Superior temporal gyrus (tissue), 1 donor: ENCODE measurements at regions not wholly inside any gene's neighbourhood (a gene's known extent, or its start where the extent isn't known, plus 50 kb on each side); places are given as distances from the start of the nearest gene placed in this dataset.

Source experiments
- DNase-seq: peaks from one replicate; pipeline ENCODE4 v3.0.0-alpha.2; 2016; ENCODE audit errors: extremely low spot score

DNA sequence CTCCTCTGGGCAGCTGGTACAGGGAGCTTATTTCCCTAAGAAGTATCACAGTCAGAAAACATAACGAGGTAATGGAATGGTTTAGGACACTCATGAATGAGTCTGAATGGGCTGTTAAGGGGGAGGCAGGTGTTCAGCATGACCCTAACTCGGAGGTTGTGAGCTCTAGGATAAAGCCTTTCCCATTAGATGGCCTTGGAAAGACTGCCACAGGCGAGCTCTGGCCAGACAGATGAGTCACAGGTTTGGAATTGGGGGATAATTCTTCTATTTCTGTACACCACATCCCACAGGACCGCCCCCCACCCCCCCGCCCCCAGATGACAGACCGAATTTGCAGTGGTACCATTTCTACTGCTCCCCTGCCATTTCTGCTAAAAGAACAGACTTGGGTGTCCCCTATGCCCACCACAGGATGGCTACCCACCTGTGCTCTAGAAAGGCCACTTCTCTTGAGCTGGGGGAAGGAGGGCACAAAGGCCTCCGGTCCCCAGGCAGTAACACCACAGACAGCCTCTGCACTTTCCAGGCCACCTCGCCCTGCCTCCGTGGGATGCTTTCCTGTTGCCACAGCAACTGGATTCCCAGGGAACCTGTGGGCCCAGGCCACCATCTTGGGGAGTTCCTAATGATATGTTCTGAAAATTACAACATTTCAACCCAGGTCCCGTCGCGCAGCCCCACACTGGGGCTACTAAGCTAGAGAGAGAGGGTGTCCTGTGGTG lies 76.7 kb downstream of the TRIM29 start:
- no peak for DNase-seq

GRCh38 chr11:120060512-120060911 lies 77.4 kb downstream of the TRIM29 start:
- no peak for DNase-seq

GRCh38 chr11:120058931-120059330 lies 79.0 kb downstream of the TRIM29 start:
- DNase-seq, result no peak

- DNase-seq, result no peak
Measured at GRCh38 chr11:120057595-120058581, 80.0 kb downstream of the TRIM29 start.

GRCh38 chr11:120057028-120057330 lies 80.9 kb downstream of the TRIM29 start:
- DNase-seq, result no peak

DNA sequence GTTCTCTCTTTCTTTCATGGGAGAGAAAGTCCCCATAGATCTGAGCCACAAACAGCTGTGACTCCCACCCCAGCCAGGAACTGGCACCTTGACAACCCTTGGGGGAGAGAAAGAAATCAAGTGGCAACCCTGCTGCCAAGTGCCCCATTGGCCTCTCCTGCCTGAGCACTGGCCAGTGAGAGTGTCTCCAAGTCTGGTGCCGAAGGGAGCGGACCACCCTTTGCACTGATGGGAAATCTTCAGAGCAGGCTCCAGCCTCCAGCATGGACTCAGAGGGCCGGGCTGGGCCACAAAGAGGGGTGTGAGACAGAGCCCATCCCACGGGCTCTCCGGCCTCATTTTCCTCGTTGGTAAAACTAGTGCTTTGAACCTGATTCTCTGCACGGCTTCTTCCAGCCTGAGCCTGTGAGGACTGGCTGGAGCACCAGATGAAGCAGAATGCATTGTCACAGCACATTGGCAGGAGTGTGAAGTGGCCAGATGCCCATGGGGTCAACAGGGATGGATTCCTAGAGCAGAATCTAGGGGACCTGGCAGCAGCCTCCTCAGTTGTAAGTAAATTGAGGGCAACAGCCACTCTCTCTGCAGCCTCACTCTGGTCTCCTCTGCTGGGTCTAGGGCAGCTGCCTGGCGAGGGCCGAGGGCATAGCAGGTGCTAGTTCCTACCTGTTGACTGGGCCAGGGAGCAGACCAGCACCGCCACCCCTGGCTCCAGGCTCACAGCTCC lies 81.4 kb downstream of the TRIM29 start:
- no peak for DNase-seq

DNA sequence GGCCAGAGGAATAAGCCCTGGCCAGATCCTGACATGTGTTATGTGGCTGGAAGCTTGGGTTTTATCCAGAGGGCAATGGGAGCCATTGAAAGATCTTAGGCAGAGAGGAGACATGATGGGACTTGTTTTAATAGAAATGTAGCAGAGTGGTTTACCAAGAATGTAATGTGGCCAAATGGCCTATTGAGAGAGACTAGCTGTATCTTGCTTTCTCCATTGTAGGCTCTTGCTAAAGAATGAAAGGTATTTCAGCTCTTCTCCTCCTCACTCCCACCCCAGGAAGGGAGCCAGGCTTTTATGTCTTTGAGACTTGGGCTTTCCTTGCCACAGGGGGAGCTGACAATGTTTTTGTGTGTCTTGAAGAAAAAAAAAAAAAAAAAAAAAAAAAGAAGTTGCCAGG lies 82.3 kb downstream of the TRIM29 start:
- no peak for DNase-seq

DNA sequence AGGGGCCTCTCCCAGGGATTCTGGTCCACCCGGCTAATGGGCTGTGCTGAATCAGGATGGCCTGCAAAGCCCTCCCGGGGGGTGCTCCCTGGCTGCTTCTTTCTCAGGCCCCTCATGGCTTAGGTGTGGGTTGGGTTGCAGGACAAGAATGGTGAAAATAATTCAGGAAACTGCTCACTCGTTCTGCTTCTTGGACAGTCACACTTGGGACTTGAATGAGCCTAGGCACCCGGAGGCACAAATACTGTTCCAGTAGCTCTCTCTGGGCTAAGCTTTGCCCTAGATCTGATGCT lies 83.2 kb downstream of the TRIM29 start:
- no peak for DNase-seq

GRCh38 chr11:120054016-120054752 lies 83.7 kb downstream of the TRIM29 start:
- no peak for DNase-seq

DNA sequence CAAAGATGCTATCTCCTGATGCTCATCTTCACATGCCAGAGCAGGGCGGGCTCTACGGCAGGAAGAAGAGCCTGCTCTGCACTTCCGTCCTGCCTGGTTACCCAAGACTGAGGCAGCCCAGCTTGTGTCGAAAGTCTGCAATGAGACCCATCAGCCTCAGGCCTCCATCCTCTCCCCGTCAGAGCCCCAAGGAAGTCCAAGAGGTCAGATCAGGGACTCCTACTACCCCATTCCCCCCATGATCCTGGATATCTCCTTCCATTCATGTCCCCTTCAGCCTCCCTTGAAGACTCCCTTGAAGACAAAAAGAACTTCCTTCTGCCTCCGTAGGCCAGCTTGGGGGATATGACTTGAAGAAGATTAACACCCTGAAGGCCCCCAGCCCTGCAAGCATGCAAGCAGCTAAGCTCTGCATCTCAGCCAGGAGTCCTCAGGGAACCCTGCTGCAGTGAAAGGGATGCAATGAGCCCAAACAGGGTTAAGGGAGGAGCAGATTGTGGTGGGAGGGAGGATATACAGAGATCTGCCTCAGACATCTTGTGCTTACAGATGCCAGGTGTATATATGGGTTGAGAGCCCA lies 85.6 kb downstream of the TRIM29 start:
- DNase-seq, result no peak

DNA sequence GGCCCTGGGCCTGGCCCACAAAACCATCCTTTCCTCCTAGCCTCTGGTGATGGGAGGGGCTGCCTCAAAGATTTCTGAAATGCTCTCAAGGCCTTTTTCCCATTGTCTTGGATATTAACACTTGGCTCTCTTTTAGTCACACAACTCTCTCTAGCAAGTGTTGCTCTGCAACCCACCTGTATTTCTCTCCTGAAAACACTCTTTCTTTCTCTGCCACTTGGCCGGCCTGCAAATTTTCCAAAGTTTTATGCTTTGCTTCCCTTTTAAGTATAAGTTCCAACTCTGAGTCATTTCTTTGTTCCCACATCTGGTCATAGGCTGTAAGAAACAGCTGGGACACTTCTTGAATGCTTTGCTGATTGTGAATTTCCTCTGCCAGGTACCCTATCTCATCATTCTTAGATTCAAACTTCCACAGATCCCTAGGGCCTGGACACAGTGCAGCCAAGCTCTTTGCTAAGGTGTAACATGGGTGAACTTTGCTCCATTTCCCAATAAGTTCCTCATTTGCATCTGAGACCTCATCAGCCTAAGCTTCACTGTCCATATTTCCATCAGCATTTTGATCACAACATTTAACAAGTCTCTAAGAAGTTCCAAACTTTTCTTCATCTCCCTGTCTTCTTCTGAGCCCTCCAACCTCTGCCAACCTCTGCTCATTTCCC lies 93.8 kb downstream of the TRIM29 start:
- DNase-seq, result no peak

GRCh38 chr11:120043328-120043945 lies 94.5 kb downstream of the TRIM29 start:
- no peak for DNase-seq

DNA sequence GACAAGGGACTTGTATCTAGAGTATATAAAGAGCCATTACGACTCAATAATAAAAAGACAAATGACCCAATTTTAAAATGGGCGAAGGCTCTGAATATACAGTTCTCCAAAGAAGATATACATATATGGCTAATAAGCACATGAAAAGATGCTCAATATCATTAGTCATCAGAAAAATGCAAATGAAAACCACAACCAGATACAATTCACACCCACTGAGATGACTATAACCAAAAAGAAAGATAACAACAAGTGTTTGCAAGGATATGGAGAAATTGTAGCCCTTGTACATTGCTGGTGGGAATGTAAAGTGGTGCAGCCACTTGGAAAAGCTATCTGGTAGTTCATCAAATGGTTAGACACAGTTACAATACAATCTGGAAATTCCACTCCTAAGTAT lies 96.3 kb downstream of the TRIM29 start:
- no peak for DNase-seq

DNA sequence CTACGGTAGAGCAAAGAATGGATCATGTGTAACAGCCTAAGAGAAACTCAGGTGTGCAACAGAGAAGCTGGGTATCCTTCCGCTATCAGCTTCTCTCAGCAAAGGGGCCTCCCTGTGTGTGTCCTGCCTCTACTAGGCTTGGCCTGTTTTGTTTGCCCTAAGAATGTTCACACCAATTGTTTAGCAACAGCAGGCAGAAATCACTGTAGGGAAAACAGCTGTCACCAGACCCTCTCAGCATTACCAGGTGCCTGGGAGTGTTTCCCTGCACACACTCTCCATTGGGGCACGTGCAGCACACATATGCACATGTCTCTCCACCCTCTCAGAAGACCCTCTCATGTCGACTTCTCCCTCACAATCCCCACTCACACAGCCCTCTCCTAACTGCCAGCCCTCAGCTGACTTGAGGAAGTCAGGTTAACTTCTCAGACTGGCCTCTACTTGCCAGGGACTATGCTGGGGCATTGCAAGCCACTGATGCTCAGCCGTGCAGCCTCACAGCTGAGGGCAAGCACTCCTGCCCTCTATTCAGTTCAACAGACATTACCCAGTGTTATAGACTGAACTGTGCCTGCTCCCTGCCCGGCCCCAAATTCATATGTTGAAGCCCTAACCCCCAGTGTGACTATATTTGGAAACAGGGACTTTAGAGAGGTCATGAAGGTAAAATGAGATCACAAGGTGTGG lies 97.6 kb downstream of the TRIM29 start:
- no peak for DNase-seq

DNA sequence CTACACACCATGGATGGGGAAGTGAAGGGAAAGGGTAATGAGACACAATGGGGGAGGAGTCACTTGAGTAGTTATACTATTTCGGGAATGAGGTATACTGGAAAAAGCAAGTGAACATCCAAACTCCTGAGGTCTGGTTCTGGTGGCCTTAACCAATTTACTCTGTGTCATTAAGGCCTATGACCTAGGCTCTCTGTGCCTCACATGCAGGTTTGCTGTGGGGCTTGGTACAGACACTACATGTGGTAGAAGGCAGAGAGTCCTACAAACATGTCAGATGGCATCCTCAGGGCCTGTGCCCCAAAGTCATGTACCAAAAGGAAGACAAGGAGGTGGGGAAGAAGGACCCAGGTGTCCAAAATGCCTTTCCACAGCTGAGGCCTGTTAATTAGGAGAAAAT lies 98.9 kb downstream of the TRIM29 start:
- DNase-seq, result no peak

GRCh38 chr11:120037111-120037510 lies 100.8 kb downstream of the TRIM29 start:
- DNase-seq, result no peak

GRCh38 chr11:120035756-120036155 lies 102.2 kb downstream of the TRIM29 start:
- no peak for DNase-seq

GRCh38 chr11:120034881-120035630 lies 102.9 kb downstream of the TRIM29 start:
- no peak for DNase-seq

DNA sequence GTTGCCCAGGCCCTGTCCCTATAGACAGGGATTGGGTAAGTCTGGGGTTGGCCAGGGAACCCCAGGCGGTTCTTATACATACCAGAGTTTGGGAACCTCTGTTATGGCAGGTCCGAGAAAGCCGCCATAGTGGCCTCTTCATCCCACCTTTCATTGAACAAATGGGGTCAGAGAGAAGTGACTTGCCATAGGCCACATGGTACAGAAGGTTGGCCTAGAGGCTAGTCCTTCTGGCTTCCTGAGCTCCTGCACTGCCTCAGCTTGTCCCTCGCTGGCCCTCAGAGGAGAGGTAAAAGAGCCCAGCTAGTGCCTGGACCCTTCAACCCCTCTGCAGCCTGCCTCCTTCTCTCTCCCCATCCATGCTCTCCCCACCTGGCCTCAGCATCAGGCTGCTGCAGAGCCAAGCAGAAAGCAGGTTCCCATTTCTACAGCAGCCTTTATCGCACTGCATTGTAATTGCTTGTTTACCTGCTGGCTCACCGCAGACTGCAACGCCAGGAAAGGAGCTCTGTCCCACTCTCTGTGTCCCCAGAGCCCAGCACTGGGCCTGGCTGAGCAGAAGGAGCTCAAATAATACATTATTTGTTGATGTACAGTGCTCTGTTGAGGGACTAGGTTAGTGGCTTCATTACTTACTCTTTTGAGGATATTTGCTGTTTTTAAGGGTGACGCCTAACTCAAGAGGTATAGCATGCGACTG lies 103.6 kb downstream of the TRIM29 start:
- no peak for DNase-seq
